HUES48 (cell line): ENCODE measurements at regions not wholly inside any gene's neighbourhood (a gene's known extent, or its start where the extent isn't known, plus 50 kb on each side); places are given as distances from the start of the nearest gene placed in this dataset.
"Not testable (repeated sequence)": the region's sequence is repeated elsewhere in the genome, so short reads cannot be mapped to it uniquely, and the experiment has no call there.

ENCODE experiments used
- H3K27ac ChIP-seq: one replicate; pipeline ENCODE4 v1.7.0; 2013; ENCODE audit warnings: low read depth, low read length, inconsistent platforms
- H3K27me3 ChIP-seq: 2 replicates; pipeline ENCODE4 v1.6.1; 2013; ENCODE audit warnings: mild to moderate bottlenecking, low read length; ENCODE audit not compliant: control insufficient read depth, insufficient read depth
- H3K36me3 ChIP-seq: 2 replicates; pipeline ENCODE4 v1.6.1; 2013; ENCODE audit warnings: low read length; ENCODE audit not compliant: control insufficient read depth, insufficient read depth
- H3K4me1 ChIP-seq: 2 replicates; pipeline ENCODE4 v1.6.1; 2013; ENCODE audit warnings: mild to moderate bottlenecking, low read length; ENCODE audit not compliant: control insufficient read depth, insufficient read depth
- H3K4me3 ChIP-seq: 2 replicates; pipeline ENCODE4 v1.5.1; 2013; ENCODE audit warnings: mild to moderate bottlenecking, low read depth, low read length
- H3K9ac ChIP-seq: 2 replicates; pipeline ENCODE4 v1.6.1; 2013; ENCODE audit warnings: mild to moderate bottlenecking, low read depth, low read length, moderate library complexity
- H3K9me3 ChIP-seq: 2 replicates; pipeline ENCODE4 v1.6.1; 2013; ENCODE audit warnings: low read length; ENCODE audit not compliant: control insufficient read depth, insufficient read depth

DNA sequence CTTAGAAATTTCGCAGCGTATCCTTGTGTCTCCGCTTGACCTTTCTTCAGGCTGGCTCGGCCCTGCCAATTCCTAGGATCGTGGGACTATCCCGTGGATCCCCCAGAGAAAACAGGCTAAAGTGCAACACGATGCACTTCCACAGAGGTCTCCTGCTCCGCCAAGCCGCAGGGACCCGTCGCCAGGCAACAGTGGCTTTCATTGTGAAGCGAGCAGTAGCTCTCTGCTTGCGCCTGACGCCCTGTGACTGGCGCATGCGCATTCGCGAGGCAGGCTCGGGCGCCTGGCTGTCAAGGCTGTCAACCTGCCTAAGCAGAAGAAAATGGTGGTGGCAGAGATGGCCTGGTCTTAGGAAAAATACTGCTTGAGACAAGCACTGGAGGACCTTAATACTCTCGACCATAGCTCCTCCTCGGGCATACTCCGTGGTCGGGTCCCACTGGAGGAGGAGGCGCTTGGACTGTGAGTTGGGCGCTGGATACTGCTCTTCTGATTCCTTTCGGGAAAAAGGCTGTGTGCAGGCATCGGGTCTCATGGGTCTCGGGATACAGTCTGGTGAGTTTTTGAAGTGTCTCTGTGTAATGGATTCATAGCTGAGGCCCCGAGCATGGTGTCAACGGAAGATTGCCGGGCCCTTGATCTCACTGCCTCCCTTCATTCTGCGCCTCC, 2336.1 kb downstream of the TP53TG3F start:
- H3K27me3 ChIP-seq: no peaks in the 10 kb centered on the region
- H3K36me3 ChIP-seq: no peaks in the 10 kb centered on the region
- no peak overlapping the region for H3K4me3 ChIP-seq
- no peak overlapping the region for H3K9ac ChIP-seq
- no peaks in the 10 kb centered on the region for H3K4me1 ChIP-seq
- no peak overlapping the region for H3K27ac ChIP-seq
- H3K9me3 ChIP-seq: peaks cover 98% of the 10 kb centered on the region

DNA sequence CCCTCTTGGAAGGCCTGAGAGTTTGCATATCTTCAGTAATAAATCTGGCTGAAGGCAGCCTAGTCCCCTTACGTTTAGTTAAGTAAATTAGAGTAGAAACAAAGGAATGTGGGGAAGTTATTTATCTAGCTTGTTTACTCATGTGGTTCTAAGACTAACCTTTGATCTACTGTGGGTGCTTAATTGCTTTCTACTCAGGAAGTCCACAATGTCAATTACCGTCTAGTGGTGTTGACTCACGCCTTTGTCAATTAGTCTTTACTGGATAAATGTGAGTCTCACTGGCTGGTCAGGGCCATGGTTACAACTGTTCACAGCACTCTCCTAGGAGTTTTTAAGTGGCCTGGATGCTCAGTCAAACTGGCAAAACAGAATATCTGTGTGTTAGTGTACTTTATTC, 2338.4 kb downstream of the TP53TG3F start:
- Histone ChIP-seq H3K4me3 (no peak overlapping the region), H3K36me3 (no peaks in the 10 kb centered on the region), H3K27ac (no peak overlapping the region), H3K4me1 (no peaks in the 10 kb centered on the region), H3K9me3 (peaks cover 92% of the 10 kb centered on the region), H3K9ac (no peak overlapping the region), H3K27me3 (no peaks in the 10 kb centered on the region)

DNA sequence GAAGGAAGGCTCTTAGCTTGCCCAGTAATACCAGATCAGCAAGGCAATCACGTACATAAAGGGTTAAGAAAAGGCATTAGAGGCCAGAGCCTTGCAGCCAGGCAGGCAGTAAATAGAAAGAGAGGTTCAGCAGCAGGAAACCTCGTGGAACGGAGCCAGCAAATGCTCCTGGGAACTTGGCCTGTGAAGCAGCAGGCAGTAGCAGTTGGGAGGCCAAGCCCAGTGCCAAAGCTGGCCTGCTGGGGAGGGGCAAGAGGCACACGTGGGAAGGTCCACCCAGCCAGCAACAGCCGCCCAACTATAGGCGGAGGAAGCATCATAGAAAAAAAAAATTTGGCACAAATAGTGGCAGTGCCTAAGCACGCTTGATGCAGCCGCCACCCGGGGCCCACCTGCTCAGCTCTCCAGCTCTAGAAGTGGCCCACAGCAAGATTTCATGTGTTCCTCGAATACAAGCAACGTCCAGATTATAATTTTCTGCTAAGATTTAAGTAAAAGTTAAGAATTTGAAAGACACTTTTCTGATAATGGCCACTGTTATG, 2339.5 kb downstream of the TP53TG3F start:
- Histone ChIP-seq H3K27ac (no peak overlapping the region), H3K4me1 (no peaks in the 10 kb centered on the region), H3K36me3 (no peaks in the 10 kb centered on the region), H3K4me3 (no peak overlapping the region), H3K27me3 (no peaks in the 10 kb centered on the region), H3K9ac (no peak overlapping the region), H3K9me3 (peaks cover 85% of the 10 kb centered on the region)

DNA sequence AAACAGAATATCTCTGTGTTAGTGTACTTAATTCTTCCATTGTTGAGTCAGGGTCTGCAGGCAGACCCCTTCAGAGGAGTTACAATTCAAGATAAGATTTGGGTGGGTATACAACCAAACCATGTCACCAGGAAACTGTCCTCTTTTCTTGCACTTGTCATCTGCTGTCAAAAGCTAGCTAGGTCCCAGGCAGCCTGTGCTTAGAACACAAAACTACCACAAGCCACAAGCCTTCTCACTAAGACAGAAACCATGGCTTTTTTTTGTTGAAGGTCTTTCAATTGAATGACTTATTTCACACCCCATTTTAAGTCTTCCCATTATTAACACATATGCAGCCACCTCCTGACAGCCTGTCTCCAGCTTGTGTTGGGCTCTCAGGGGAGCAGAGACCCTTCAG, 2345.1 kb downstream of the TP53TG3F start:
- H3K9ac ChIP-seq, H3K27ac ChIP-seq, H3K4me1 ChIP-seq, H3K4me3 ChIP-seq, H3K27me3 ChIP-seq, H3K36me3 ChIP-seq: not testable (repeated sequence)
- peaks cover 65% of the 10 kb centered on the region for H3K9me3 ChIP-seq

DNA sequence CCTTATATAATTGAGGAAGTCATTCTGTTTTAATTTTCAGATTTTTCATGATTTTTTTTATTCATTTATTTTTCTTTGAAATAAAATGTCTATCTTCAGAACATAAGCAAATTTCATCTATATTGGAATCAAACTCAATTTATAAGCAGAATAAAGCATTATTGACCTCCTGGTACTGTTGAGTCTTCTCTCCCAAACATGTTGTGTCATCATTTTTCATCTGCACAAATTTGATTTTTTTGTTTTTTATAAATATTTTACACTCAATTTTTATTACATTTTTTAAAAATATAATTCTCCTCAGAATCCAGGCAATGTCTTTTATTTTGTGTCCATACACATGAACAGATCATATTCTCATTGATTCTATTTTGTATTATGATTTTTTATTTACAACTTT, 2363.9 kb downstream of the TP53TG3F start:
- peaks cover 67% of the 10 kb centered on the region for H3K9me3 ChIP-seq

DNA sequence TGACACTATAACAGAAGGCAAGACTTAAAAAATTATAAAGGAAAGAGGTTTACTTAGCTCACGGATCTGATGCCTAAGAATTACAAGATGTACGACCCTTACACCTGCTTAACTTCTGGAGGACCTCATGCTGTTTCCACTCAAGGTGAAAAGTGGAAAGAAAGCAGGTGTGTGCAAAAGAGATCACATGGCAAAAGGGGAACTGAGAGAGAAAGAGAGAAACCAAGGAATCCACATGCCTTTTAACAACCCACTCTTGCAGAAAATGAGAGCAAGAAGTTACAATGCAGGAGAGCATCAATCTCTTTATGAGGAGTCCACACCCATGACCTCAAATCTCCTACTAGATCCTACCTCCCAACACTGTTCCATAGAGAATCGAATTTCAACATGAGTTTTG, 2382.2 kb downstream of the TP53TG3F start:
- Histone ChIP-seq H3K4me3 (no peak overlapping the region), H3K4me1 (no peaks in the 10 kb centered on the region), H3K9ac (no peak overlapping the region), H3K9me3 (peaks cover 93% of the 10 kb centered on the region), H3K27ac (no peak overlapping the region), H3K36me3 (no peaks in the 10 kb centered on the region), H3K27me3 (no peaks in the 10 kb centered on the region)

More for the DNA sequence above, 2363.9 kb downstream of the TP53TG3F start:
- Histone ChIP-seq H3K27ac (no peak overlapping the region), H3K36me3 (no peaks in the 10 kb centered on the region), H3K9ac (no peak overlapping the region), H3K4me1 (no peaks in the 10 kb centered on the region), H3K4me3 (no peak overlapping the region), H3K27me3 (no peaks in the 10 kb centered on the region)

DNA sequence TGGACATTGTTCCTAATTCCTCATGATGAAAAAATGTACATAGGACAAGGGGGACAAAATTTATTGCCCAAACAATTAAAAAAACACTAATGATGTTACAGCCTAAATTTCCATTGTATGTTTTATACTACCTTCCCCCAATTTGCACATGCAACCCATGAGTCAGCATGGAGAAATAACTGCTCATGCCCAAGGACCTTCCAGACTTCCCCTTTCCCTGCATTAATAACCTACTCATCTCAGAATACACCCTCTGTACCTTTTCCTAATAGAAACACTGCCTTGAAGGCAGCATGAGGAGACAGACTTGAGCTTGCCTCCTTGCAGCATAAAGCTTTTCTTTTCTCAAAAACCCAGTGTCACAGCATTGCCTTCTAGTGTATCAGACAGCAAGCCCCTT, 2402.8 kb downstream of the TP53TG3F start:
- Histone ChIP-seq H3K27ac (no peak overlapping the region), H3K4me3 (no peak overlapping the region; the same call in 1 of the 2 replicates), H3K9ac (no peak overlapping the region), H3K27me3 (no peaks in the 10 kb centered on the region), H3K4me1 (no peaks in the 10 kb centered on the region), H3K9me3 (peaks cover 90% of the 10 kb centered on the region), H3K36me3 (no peaks in the 10 kb centered on the region)

DNA sequence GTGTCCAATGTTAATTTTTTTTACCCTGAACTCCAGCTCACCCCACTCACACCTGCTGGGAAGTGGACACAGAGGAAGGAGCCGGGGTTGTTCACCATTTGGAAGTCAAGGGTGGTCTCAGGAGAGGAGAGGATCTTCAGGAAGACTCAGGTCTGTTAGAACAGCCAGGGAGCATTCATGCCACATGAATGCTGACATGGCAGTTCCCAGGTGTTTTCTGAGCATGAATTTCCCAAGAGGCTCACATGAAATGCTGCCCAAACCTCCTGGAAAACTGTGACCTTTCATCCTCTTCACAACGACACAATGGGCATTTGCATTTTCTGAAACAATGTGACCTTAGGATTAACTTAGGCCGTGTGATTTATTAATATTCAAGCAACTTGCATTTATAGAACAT, 2409.2 kb downstream of the TP53TG3F start:
- Histone ChIP-seq H3K27me3 (no peaks in the 10 kb centered on the region), H3K27ac (no peak overlapping the region), H3K9me3 (peaks cover 93% of the 10 kb centered on the region), H3K4me1 (no peaks in the 10 kb centered on the region), H3K4me3 (no peak overlapping the region), H3K36me3 (no peaks in the 10 kb centered on the region), H3K9ac (no peak overlapping the region)

DNA sequence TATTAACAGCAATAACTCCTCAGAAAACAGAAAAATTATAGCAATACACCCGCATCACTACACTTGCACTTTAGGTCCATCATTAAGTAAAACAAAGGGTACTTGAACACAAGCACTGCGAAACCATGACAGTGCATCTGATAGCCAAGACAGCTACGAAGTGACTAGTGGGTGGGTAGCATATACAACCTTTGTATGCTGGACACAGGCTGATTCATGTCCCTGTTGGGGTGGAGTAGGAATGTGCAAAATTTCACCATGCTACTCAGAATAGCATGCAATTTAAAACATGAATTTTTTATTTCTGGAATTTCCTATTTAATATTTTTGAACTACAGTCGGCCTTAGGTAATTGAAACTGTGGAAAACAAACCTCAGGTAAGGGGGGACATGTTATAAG, 2414.1 kb downstream of the TP53TG3F start:
- Histone ChIP-seq H3K9me3 (peaks cover 83% of the 10 kb centered on the region), H3K4me1 (no peaks in the 10 kb centered on the region), H3K27ac (no peak overlapping the region), H3K4me3 (no peak overlapping the region), H3K27me3 (no peaks in the 10 kb centered on the region), H3K36me3 (no peaks in the 10 kb centered on the region), H3K9ac (no peak overlapping the region)

DNA sequence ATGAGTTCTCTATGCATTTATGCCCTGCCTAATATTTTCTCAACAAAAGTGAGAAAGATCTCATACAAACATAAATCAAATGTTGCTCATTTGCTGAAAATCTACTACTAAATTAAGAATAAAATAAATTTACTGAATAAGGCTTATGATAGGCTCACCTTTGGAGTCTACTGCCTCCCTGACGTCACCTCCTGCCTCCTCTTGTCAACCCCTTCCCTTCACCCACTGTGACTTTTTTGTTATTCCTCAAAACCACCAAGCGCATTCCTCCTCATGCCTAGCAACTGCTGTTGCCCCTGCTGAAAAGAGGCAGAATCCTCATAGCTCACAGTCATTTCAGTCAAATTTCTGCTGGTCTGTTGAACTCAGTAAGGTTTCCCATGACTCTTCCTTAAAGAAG, 2422.2 kb downstream of the TP53TG3F start:
- H3K4me1 ChIP-seq: no peaks in the 10 kb centered on the region
- no peak overlapping the region for H3K9ac ChIP-seq
- no peak overlapping the region for H3K27ac ChIP-seq
- H3K27me3 ChIP-seq: no peaks in the 10 kb centered on the region
- H3K4me3 ChIP-seq: no peak overlapping the region
- H3K36me3 ChIP-seq: no peaks in the 10 kb centered on the region
- H3K9me3 ChIP-seq: peaks cover 97% of the 10 kb centered on the region

DNA sequence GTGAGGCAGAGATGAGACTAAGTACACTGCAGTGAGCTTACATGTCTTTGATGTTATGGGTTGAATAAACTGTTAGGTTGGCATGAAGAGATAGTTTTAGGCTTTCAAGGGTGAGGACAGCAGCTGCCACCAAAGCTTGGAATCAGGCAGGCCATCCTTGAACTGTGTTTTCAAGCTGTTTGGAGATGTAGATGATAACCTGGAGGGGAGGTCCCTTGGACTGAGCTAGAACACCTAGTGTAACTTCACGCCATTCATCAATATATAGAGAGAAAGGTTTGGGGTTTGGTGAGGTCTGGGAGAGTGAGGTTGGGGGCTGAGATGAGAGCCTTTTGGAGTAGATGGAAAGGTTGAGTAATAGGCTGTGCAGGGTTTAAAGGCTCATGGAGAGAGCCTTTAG, 2447.0 kb downstream of the TP53TG3F start:
- Histone ChIP-seq H3K9ac (no peak overlapping the region), H3K9me3 (peaks cover 95% of the 10 kb centered on the region), H3K4me3 (no peak overlapping the region)

More for the DNA sequence above, 2447.0 kb downstream of the TP53TG3F start:
- Histone ChIP-seq H3K36me3 (no peaks in the 10 kb centered on the region), H3K27me3 (no peaks in the 10 kb centered on the region), H3K27ac (no peak overlapping the region), H3K4me1 (no peaks in the 10 kb centered on the region)
